Sigmoid colon (tissue), 6 donors: ENCODE measurements at regions not wholly inside any gene's neighbourhood (a gene's known extent, or its start where the extent isn't known, plus 50 kb on each side); places are given as distances from the start of the nearest gene placed in this dataset.

Experiments used
- DNase-seq: peaks from one replicate; pipeline ENCODE4 v3.0.0-alpha.2; 2019
- H3K27ac ChIP-seq, 4 donors: fragments of 200-600 bp; sonication (generic); one replicate each; pipeline ENCODE4 v1.5.1; 2016 to 2019; ENCODE audit warnings: mild to moderate bottlenecking in 1 of 4
- H3K27me3 ChIP-seq, 3 donors: fragments of 200-600 bp; sonication (generic); one replicate each; pipeline ENCODE4 v1.5.1; 2019; ENCODE audit warnings: mild to moderate bottlenecking in 1 of 3
- H3K36me3 ChIP-seq, 4 donors: fragments of 200-600 bp; sonication (generic); one replicate each; pipeline ENCODE4 v1.5.1; 2016 to 2019
- H3K4me1 ChIP-seq, 4 donors: fragments of 200-600 bp; sonication (generic); one replicate each; pipeline ENCODE4 v1.5.1; 2017 to 2019
- H3K4me3 ChIP-seq, 4 donors: fragments of 200-600 bp; sonication (generic); one replicate each; pipeline ENCODE4 v1.5.1; 2017 to 2019; ENCODE audit warnings: mild to moderate bottlenecking in 2 of 4, moderate library complexity in 1 of 4
- H3K9me3 ChIP-seq, 4 donors: fragments of 200-600 bp in 3 of 4; sonication (generic) in 3 of 4; one replicate each; pipeline versions ENCODE4 v1.5.1 to v1.6.1; 2013 to 2019
- CTCF ChIP-seq, 4 experiments: fragments of 450-650 bp in 3 of 4; fragments of 200-600 bp in 1 of 4; IDR thresholded peaks; one replicate each; pipeline ENCODE4 v1.5.1; 2016 to 2019; ENCODE audit warnings: antibody characterized with exemption in 4 of 4, mild to moderate bottlenecking in 3 of 4, moderate library complexity in 2 of 4
- EP300 ChIP-seq, 4 donors: sonication (generic); formaldehyde crosslinking; IDR thresholded peaks; one replicate each; pipeline ENCODE4 v1.6.1; 2017; ENCODE audit warnings: antibody characterized with exemption in 4 of 4
- POLR2A ChIP-seq, 2 donors: fragments of 450-650 bp; IDR thresholded peaks; one replicate each; pipeline ENCODE4 v1.6.1; 2016; ENCODE audit warnings: antibody characterized with exemption in 2 of 2, mild to moderate bottlenecking in 2 of 2, moderate library complexity in 2 of 2
- POLR2AphosphoS5 ChIP-seq, 4 donors: sonication (generic); formaldehyde crosslinking; IDR thresholded peaks; one replicate each; pipeline ENCODE4 v1.6.1; 2017; ENCODE audit warnings: antibody characterized with exemption in 4 of 4
- WGBS, 2 donors: extraction: QIAGEN DNeasy Blood & Tissue Kit; methylation state at CpG; one replicate each; pipeline ENCODE4 v1.1.7; 2013; 5-methylcytosine and 5-hydroxymethylcytosine counted together
- intact Hi-C: fragments of 100-400 bp; cut with DNase I; formaldehyde crosslinking; loops from one replicate; pipeline ENCODE4 v1.15.1; 2023
- donor health status: healthy with polysubstance abuse.
- donor health status: healthy.

- intact Hi-C loops, result no loop called here
- no peak for DNase-seq
- Histone ChIP-seq H3K27me3 (no peaks in the 10 kb centered on the region), H3K27ac (no peak overlapping the region), H3K4me3 (no peak overlapping the region), H3K4me1 (no peaks in the 10 kb centered on the region), H3K9me3 (no peaks in the 10 kb centered on the region), H3K36me3 (no peaks in the 10 kb centered on the region)
- WGBS, 2 donors, result 87 to 90% methylated on average over 4 of the region's 4 CpGs
- TF ChIP-seq POLR2A (IDR thresholded peaks at IDR 0.05), result no peak
- TF ChIP-seq CTCF (IDR thresholded peaks at IDR 0.05), result no peak
- TF ChIP-seq EP300 (IDR thresholded peaks at IDR 0.05), result no peak
- TF ChIP-seq POLR2AphosphoS5 (IDR thresholded peaks at IDR 0.05), result no peak
These were observed 686.1 kb upstream of the AADAT start for GRCh38 chr4:170775851-170776250.

- Histone ChIP-seq H3K4me1 (no peaks in the 10 kb centered on the region), H3K9me3 (no peaks in the 10 kb centered on the region), H3K4me3 (no peak overlapping the region), H3K27ac (no peak overlapping the region), H3K36me3 (no peaks in the 10 kb centered on the region), H3K27me3 (no peaks in the 10 kb centered on the region)
- WGBS, 2 donors, result 83 to 85% methylated on average over 2 of the region's 2 CpGs
- intact Hi-C loops, result no loop called here
- TF ChIP-seq EP300 (IDR thresholded peaks at IDR 0.05) (no peak), POLR2A (IDR thresholded peaks at IDR 0.05) (no peak), POLR2AphosphoS5 (IDR thresholded peaks at IDR 0.05) (no peak), CTCF (IDR thresholded peaks at IDR 0.05) (no peak)
- DNase-seq, result no peak
These were observed 684.0 kb upstream of the AADAT start for GRCh38 chr4:170773709-170774273.

GRCh38 chr4:170772429-170772828 lies 682.7 kb upstream of the AADAT start:
- Histone ChIP-seq H3K27me3 (no peaks in the 10 kb centered on the region), H3K4me1 (no peaks in the 10 kb centered on the region), H3K9me3 (no peaks in the 10 kb centered on the region), H3K36me3 (no peaks in the 10 kb centered on the region), H3K4me3 (no peak overlapping the region), H3K27ac (no peak overlapping the region)
- intact Hi-C loops, result no loop called here
- TF ChIP-seq POLR2A (IDR thresholded peaks at IDR 0.05) (no peak), POLR2AphosphoS5 (IDR thresholded peaks at IDR 0.05) (no peak), CTCF (IDR thresholded peaks at IDR 0.05) (no peak), EP300 (IDR thresholded peaks at IDR 0.05) (no peak)
- WGBS, 2 donors, result 71 to 81% methylated on average over 1 of the region's 1 CpG
- no peak for DNase-seq

- no peaks in the 10 kb centered on the region for H3K4me1 ChIP-seq
- H3K4me3 ChIP-seq, result no peak overlapping the region
- H3K27ac ChIP-seq, result no peak overlapping the region
- H3K36me3 ChIP-seq, result no peaks in the 10 kb centered on the region
- WGBS, 2 donors, result 53 to 68% methylated on average over 2 of the region's 2 CpGs
- TF ChIP-seq EP300 (IDR thresholded peaks at IDR 0.05) (no peak), CTCF (IDR thresholded peaks at IDR 0.05) (no peak), POLR2A (IDR thresholded peaks at IDR 0.05) (no peak), POLR2AphosphoS5 (IDR thresholded peaks at IDR 0.05) (no peak)
- H3K9me3 ChIP-seq, result no peaks in the 10 kb centered on the region
- no peaks in the 10 kb centered on the region for H3K27me3 ChIP-seq
- intact Hi-C loops, result no loop called here
- DNase-seq, result no peak
These were observed 680.9 kb upstream of the AADAT start for GRCh38 chr4:170770664-170771063.

GRCh38 chr4:170769862-170770261 lies 680.1 kb upstream of the AADAT start:
- no peak overlapping the region for H3K27ac ChIP-seq
- TF ChIP-seq EP300 (IDR thresholded peaks at IDR 0.05) (no peak), POLR2A (IDR thresholded peaks at IDR 0.05) (no peak), POLR2AphosphoS5 (IDR thresholded peaks at IDR 0.05) (no peak), CTCF (IDR thresholded peaks at IDR 0.05) (no peak)
- no peak overlapping the region for H3K4me3 ChIP-seq
- no peaks in the 10 kb centered on the region for H3K4me1 ChIP-seq
- intact Hi-C loops, result no loop called here
- H3K9me3 ChIP-seq, result no peaks in the 10 kb centered on the region
- no peaks in the 10 kb centered on the region for H3K36me3 ChIP-seq
- WGBS, 2 donors, result 75 to 85% methylated on average over 1 of the region's 1 CpG
- H3K27me3 ChIP-seq, result no peaks in the 10 kb centered on the region
- DNase-seq, result no peak
